ENCODE measurements at regions not wholly inside any gene's neighbourhood (a gene's known extent, or its start where the extent isn't known, plus 50 kb on each side); places are given as distances from the start of the nearest gene placed in this dataset.
"Not testable (repeated sequence)": the region's sequence is repeated elsewhere in the genome, so short reads cannot be mapped to it uniquely, and the experiment has no call there.

DNA sequence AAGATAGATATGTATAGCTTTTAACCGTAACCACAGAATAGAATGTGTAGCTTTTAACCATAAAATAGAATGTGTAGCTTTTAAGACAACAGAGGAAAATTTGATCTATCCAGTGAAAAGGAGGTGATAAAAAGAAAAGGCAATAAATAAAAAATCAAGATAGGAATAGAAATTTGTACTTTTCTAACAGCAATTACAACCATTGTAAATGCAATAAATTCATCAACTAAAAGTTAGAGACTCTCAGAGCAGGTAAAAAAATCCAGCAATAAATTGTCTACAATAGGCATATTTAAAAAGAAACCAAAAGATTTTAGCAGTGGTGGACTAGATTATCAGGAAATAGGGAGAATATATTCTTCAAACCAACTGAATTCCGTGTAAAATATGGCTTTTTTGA, 63.8 kb upstream of the ABHD2 start:
- peaks cover 26% of the 10 kb centered on the region for H3K4me1 ChIP-seq
- no peaks in the 10 kb centered on the region for H3K27me3 ChIP-seq
- H3K4me3 ChIP-seq, result no peak overlapping the region
- no peaks in the 10 kb centered on the region for H3K9me3 ChIP-seq
- no peak overlapping the region for H3K27ac ChIP-seq
- ATAC-seq, result no peak
- intact Hi-C loops (cut with DNase I), result no loop called here
- DNase-seq, result no peak
- TF ChIP-seq, protein P1, sequence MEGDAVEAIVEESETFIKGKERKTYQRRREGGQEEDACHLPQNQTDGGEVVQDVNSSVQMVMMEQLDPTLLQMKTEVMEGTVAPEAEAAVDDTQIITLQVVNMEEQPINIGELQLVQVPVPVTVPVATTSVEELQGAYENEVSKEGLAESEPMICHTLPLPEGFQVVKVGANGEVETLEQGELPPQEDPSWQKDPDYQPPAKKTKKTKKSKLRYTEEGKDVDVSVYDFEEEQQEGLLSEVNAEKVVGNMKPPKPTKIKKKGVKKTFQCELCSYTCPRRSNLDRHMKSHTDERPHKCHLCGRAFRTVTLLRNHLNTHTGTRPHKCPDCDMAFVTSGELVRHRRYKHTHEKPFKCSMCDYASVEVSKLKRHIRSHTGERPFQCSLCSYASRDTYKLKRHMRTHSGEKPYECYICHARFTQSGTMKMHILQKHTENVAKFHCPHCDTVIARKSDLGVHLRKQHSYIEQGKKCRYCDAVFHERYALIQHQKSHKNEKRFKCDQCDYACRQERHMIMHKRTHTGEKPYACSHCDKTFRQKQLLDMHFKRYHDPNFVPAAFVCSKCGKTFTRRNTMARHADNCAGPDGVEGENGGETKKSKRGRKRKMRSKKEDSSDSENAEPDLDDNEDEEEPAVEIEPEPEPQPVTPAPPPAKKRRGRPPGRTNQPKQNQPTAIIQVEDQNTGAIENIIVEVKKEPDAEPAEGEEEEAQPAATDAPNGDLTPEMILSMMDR (IDR thresholded peaks at IDR 0.05), result no peak
- H3K36me3 ChIP-seq, result no peaks in the 10 kb centered on the region

DNA sequence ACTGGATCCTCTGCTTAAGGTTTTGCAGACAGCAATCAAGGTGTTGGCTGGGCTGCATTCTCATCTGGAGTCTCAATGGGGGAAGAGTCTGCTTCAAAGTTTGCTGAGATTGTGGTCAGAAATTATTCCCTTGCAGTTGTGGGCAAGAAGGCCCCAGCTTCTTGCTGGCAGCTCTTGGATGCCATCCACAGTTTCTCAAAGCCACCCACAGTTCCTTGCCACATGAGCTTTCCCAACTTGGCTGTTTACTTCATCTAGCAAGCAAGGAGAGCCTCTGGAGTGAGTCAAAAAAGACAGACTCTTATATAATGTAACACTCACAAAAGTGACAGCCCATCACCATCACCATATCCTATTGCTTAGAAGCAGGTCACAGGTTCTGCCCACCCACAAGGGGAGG, 62.1 kb upstream of the ABHD2 start:
- DNase-seq, result no peak
- Histone ChIP-seq H3K9me3 (no peaks in the 10 kb centered on the region), H3K27ac (no peak overlapping the region)

DNA sequence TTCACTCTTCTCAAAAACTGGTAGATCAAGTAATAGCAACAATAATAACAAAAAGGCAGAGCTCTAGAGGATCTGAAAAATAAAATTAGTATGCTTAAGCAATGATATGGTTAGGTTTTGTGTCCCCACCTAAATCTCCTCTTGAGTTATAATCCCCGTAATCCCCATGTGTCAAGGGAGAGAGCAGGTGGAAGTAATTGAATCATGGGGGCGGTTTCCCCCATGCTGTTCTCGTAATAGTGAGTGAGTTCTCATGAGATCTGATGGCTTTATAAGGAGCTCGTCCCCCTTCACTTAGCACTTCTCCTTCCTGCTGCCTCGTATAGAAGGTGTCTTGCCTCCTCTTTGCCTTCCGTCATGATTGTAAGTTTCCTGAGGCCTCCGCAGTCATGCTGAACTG, 60.2 kb upstream of the ABHD2 start:
- no peak overlapping the region for H3K27ac ChIP-seq
- ATAC-seq (no peak), DNase-seq (no peak)
- H3K4me3 ChIP-seq, result no peak overlapping the region
- no peaks in the 10 kb centered on the region for H3K27me3 ChIP-seq
- TF ChIP-seq, protein P1 (IDR thresholded peaks at IDR 0.05), result no peak
- H3K9me3 ChIP-seq, result no peaks in the 10 kb centered on the region
- no peaks in the 10 kb centered on the region for H3K4me1 ChIP-seq
- H3K36me3 ChIP-seq, result no peaks in the 10 kb centered on the region
- intact Hi-C loops (cut with DNase I), result no loop called here

More for the DNA sequence above, 62.1 kb upstream of the ABHD2 start:
- Histone ChIP-seq H3K4me3 (no peak overlapping the region), H3K27me3 (no peaks in the 10 kb centered on the region), H3K4me1 (peaks cover 13% of the 10 kb centered on the region), H3K36me3 (no peaks in the 10 kb centered on the region)
- intact Hi-C loops (cut with DNase I), result no loop called here
- TF ChIP-seq, protein P1 (IDR thresholded peaks at IDR 0.05), result no peak
- no peak for ATAC-seq

DNA sequence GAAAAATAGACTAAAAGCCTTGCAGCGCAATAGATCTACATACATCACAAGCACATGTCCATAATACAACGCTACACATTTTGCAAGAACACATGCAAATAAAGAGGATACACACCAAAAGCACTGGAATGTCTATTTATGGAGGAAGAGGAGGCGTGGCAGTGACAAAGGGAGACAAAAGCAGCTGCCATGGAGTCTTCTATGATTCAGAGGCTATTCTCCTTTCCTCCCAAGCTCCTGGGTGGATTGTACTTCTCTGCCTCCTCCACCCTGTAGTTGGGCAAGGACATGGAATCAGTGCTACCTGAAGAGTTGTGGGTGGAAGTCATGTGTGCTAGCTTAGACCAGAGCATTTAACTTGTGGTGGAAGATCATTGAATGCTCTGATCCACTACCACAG, 57.9 kb upstream of the ABHD2 start:
- H3K4me3 ChIP-seq, result no peak overlapping the region
- intact Hi-C loops (cut with DNase I), result no loop called here
- H3K4me1 ChIP-seq, result no peaks in the 10 kb centered on the region
- no peaks in the 10 kb centered on the region for H3K27me3 ChIP-seq
- no peaks in the 10 kb centered on the region for H3K9me3 ChIP-seq
- TF ChIP-seq, protein P1 (IDR thresholded peaks at IDR 0.05), result no peak
- ATAC-seq, result no peak
- no peaks in the 10 kb centered on the region for H3K36me3 ChIP-seq
- no peak for DNase-seq
- H3K27ac ChIP-seq, result no peak overlapping the region

DNA sequence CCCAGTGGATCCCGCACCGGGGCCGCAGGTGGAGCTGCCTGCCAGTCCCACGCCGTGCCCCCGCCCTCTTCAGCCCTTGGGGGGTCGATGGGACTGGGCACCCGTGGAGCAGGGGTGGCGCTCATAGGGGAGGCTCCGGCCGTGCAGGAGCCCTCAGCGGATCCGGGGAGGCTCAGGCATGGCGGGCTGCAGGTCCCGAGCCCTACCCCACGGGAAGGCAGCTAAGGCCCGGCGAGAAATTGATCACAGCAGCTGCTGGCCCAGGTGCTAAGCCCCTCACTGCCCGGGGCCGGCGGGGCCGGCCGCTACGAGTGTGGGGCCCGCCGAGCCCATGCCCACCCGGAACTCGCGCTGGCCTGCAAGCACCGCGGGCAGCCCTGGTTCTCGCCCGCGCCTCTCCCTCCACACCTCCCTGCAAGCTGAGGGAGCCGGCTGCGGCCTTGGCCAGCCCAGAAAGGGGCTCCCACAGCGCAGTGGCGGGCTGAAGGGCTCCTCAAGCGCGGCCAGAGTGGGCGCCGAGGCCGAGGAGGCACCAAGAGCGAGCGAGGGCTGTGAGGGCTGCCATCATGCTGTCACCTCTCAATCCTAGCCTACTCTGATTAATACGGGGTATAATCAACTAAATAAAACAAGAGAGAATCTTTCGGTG, 56.5 kb upstream of the ABHD2 start:
- H3K4me1 ChIP-seq; H3K4me3 ChIP-seq; intact Hi-C loops (cut with DNase I); H3K27ac ChIP-seq; DNase-seq; ATAC-seq; H3K9me3 ChIP-seq; H3K27me3 ChIP-seq; H3K36me3 ChIP-seq: not testable (repeated sequence)

DNA sequence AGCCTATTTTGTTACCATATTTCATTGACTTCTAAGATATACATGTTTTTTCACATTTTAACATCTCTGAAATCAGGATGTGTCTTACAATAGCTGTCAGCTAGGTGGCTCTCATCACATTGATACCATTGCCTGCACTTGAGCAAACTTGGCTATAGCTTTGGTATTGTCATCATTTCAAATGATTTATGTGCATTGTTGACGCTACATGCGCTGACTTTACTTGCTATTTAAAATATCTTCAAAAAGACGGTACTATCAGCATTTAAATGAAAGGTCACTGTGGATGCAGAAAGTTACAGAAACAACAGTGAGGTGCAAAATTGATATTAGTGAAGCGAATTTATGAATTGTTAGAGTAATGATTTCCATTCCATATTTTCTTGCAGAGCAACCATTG, 54.0 kb upstream of the ABHD2 start:
- Histone ChIP-seq H3K36me3 (no peaks in the 10 kb centered on the region), H3K4me1 (no peaks in the 10 kb centered on the region)
- ATAC-seq, result no peak

More for the DNA sequence above, 54.0 kb upstream of the ABHD2 start:
- Histone ChIP-seq H3K9me3 (no peaks in the 10 kb centered on the region), H3K27me3 (no peaks in the 10 kb centered on the region), H3K4me3 (no peak overlapping the region), H3K27ac (no peak overlapping the region)
- TF ChIP-seq, protein P1 (IDR thresholded peaks at IDR 0.05), result no peak
- intact Hi-C loops (cut with DNase I), result no loop called here
- no peak for DNase-seq
